GM10266 (cell line): ENCODE measurements at regions not wholly inside any gene's neighbourhood (a gene's known extent, or its start where the extent isn't known, plus 50 kb on each side); places are given as distances from the start of the nearest gene placed in this dataset.

Experiments
- DNase-seq: peaks from one replicate; pipeline ENCODE4 v3.0.0; 2012; ENCODE audit errors: extremely low spot score
- CTCF ChIP-seq: IDR thresholded peaks from 2 replicates; pipeline ENCODE4 v1.5.1; 2012; ENCODE audit warnings: mild to moderate bottlenecking, low read depth; ENCODE audit not compliant: control insufficient read depth, insufficient read depth; ENCODE audit errors: missing control alignments

- no peak for TF ChIP-seq CTCF
- no peak for DNase-seq
Measured at GRCh38 chr3:10555263-10555662, 49.9 kb upstream of the ATP2B2 start.

- no peak for DNase-seq
- TF ChIP-seq CTCF: no peak
Measured at GRCh38 chr3:10556312-10556711, 50.9 kb upstream of the ATP2B2 start.

- no peak for DNase-seq
- TF ChIP-seq CTCF: no peak
Measured at GRCh38 chr3:10557250-10557649, 51.9 kb upstream of the ATP2B2 start.

GRCh38 chr3:10557781-10558373, 52.5 kb upstream of the ATP2B2 start:
- TF ChIP-seq CTCF: no peak

GRCh38 chr3:10558736-10559135, 53.4 kb upstream of the ATP2B2 start:
- DNase-seq: no peak
- no peak for TF ChIP-seq CTCF

More at GRCh38 chr3:10557781-10558373, 52.5 kb upstream of the ATP2B2 start:
- no peak for DNase-seq

- TF ChIP-seq CTCF: no peak
- no peak for DNase-seq
Measured at GRCh38 chr3:10560060-10560861, 54.9 kb upstream of the ATP2B2 start.
